SK-MEL-5 (cell line): ENCODE measurements at regions not wholly inside any gene's neighbourhood (a gene's known extent, or its start where the extent isn't known, plus 50 kb on each side); places are given as distances from the start of the nearest gene placed in this dataset.

ENCODE experiments used
- DNase-seq: peaks from one replicate; pipeline ENCODE4 v3.0.0-alpha.2; 2016; ENCODE audit warnings: low read depth, low spot score
- in situ Hi-C: cut with HindIII; loops from 2 replicates; pipeline ENCODE4 v1.10.0; 2016; ENCODE audit warnings: low sequenced_read_pairs, high pct_unique_total_duplicates, low pct_unique_long_range_greater_than_20kb

- in situ Hi-C loops, result no loop called here
- peak; percentile 56 for DNase-seq
Measured at GRCh38 chr12:77118696-77119095, 53.3 kb upstream of the E2F7 start.

- no peak for DNase-seq
- in situ Hi-C loops, result no loop called here
Measured at GRCh38 chr12:77116277-77116676, 50.9 kb upstream of the E2F7 start.

DNA sequence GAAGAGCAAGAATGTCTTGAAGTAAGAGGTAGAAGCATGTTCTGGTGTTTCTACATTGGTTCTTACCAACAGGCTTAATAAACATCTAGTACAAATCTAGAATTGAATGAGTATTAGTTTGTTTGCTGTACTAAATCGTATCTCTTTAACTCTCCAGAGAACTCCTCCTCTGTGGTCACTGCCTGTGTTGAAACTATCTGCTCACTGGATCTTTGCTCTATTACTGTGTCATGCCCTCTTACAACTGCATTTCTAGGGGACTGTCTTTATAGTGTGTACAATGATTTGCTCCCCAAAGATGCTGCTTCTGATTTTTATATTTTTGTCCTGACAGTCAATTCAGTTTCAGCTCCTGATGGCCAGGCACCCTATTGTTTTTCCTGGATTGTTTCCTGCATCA lies 50.1 kb upstream of the E2F7 start:
- in situ Hi-C loops, result no loop called here
- no peak for DNase-seq
